Femur (tissue), 1 donor: ENCODE measurements at regions not wholly inside any gene's neighbourhood (a gene's known extent, or its start where the extent isn't known, plus 50 kb on each side); places are given as distances from the start of the nearest gene placed in this dataset.
"Not testable (repeated sequence)": the region's sequence is repeated elsewhere in the genome, so short reads cannot be mapped to it uniquely, and the experiment has no call there.

Experiments used
- DNase-seq: peaks from one replicate; pipeline ENCODE4 v3.0.0-alpha.2; 2017

DNA sequence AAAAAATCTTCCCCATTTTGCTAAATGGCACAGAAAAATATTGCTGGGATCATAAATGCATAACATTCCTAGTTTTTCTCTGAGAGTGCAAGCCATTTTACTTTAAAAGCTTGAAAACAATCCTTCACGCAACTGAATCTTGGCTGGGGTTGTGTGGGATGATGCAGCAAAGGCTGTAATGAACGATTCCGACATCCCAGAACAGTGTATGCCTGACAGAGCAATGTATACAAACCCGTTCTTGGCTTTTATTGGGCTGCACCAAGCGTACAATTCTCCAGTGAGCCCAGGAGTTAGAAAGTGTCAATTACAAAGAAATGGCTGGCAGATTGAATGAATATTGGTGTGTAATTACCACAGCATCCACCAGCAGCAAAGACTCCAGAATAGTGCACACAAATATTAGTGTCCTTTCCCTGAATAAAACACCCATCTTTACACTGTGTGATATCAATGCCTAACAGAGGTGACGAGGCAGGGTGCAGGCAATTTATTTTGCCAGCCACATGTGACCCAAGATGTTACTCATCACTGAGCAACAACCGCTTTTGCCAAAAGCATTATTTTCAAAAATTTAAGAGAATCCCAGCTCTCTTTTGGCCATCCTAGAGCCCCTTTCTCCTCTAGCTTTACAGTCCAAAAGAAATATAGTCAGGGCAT is 578.6 kb upstream of the CHAC2 start:
- no peak for DNase-seq

DNA sequence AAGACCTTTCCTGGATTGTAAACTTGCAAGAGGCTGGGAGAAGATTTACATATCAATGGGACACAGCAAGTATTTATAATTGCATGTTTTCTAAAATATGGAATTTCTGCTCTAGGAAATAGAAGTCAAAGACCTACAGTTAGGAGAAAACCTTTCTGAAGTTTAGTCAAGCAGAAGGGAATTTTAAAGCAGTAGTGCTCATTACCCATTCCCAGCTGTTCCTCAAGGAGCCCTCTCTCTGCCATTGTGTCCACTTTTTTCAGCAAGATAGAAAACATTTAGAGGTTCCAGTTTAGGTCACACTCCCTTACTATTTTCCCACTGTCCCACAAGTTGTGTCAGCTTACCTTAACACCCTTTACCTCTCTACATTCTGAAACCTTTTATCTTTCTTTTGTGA is 584.0 kb upstream of the CHAC2 start:
- DNase-seq = no peak

DNA sequence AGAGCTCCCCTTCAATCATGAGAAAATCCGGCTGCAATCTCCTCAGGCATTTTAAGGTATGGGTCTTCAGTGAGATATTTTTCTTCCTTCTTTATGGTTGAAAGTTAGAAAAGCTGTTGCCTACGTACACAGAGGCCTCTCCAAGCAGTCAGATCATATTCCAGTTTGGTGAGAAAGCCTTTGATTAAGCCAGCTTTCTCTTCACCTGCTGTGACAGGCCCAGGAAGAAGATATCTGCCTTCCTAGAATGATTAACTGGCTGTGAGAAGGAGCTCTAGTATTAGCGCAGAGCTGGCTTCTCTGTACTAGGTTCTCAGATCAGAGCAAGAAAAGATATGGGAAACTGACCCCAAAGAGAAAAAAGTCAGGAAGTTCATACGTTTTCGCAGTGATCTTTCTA is 585.0 kb upstream of the CHAC2 start:
- no peak for DNase-seq

DNA sequence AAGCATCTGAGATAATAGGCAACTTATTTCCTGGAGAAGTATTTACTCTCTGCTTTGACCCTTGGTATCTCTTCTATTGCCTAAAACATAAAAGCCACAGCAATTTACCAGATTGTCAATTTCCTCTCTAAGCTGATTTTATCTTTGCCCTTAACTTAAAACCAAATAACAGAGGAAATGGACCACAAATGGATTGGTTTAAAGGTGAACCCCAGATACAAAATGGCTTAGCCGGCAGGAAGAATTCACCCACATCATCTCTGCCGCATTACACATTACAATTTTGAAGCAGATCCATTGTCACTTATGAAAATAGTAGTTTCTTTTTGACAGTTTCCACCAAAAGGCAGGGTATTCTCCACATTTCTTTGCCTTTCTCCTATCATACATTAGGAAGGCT is 585.8 kb upstream of the CHAC2 start:
- no peak for DNase-seq

DNA sequence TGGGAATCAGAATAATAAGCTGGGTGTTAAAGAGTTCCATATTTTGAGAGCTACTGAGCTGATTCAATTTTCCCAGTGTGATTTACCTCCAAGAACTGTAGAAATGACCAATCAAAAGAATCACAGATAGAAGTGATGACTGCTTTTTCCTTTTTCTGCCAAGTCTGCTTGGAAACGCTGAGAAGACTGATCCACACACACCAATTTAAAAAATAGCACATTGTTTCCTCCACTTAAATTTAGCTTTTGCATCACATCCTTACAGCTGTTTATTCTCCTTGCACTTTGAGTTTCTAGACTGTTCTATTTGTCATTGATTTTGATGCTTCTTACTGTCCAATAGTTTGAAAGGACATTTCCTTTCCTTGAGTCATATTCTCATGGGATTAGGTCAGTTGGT is 590.3 kb upstream of the CHAC2 start:
- DNase-seq = no peak

DNA sequence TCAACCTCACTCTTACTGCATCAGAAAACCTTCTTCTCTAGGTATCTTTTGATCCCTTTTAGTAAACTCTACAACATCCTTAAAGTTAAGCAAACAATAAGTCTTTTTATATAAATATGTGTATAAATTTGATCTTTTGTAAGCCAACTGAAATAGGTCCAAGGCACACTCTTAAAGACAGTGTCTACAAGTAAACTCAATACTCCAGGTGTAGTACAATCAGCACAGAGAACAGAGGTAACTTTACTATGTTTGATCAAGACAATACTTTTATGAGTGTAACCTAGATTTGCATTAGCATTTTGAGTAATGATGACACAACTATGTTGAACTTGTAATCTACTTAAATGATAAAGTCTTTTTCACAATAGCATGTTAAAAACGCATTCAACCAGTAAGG is 593.1 kb upstream of the CHAC2 start:
- DNase-seq = no peak

DNA sequence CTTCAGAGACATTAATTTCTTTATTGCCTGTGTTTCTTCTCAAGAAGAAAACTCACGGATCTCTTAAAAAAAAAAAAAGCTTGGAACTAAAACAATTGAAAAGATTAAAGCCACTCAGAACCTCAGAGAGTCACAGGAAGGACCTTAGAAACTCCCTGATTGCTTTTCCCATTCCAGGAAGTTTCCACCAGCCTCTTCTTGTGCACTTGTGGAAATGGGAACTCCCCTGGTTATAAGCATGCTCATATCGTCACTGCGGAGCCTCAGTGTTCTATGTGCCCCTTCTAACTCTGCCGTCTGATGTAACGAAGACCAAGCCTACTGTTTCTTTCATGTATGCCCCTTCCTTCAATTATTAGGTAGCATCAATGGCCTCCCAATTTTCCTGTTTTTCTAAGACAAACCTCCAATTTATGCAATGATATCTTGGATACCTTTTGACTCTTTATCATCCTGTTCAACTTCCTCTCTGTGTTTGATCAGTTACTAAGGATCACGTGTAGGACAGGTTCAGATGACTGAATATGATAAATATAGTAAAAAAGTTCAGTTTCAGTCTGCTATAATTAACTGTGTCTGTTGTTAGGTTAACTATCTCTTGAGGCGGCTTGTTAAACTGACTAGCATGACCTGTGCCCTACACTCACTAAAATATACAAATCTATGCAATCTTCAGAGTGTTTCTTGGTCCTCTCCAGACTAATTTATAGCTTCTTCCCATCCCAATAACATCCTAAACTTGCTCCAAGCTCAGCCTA is 593.7 kb upstream of the CHAC2 start:
- no peak for DNase-seq

DNA sequence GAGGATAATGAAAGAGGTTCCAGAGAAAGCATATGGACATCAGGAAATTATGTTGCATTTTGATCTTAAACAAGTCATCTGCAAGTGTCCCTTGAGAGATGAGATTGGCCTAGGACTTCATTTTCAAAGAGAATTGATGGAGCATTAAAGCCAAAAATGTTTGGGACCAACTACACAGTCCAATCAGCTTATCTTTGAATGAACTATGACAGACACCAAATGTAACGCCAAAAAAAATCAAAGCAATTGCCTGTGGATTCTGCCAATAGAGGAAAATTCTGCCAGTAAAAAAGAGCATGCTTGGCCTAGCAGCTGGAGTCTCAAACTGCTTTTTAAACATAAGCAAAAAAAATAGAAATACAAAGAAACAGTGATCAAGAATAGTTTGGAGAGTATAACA is 594.5 kb upstream of the CHAC2 start:
- no peak for DNase-seq

DNA sequence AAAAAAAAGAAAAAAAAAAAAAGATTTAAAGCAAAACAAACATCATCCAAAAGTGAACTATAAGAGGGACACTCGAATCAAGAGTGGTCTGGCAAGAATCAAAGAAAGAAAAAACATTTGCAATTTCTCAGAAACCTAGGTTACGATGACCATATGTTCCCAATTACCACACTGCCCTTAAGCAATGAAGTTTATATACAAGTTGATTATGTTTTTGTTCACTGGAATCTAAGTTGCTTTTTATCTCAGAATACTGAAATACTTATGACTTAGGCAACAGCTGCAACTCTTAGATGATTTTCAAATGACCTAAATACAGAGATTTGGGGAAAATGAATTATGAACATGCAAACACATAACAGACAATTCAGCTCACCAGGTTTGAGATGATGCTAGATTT is 597.1 kb upstream of the CHAC2 start:
- no peak for DNase-seq

DNA sequence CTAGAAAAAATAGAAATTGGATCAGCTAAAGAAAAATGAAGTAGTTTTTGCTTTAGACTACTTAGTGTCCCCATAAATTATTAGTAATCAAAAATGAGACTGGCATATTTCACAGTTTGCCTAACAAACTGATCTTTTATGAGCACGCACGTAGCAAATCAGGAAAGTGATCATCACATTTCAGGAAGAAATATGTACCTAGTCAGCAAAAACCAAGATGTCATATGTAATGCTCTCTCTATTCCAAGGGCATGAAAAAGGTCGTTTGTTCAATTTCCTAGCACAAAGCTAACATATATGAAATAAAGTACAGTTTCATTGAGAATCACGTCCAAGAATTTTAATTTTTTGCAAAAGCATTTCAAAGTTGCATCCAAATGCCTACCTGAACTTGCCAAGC is 600.4 kb upstream of the CHAC2 start:
- DNase-seq = no peak

DNA sequence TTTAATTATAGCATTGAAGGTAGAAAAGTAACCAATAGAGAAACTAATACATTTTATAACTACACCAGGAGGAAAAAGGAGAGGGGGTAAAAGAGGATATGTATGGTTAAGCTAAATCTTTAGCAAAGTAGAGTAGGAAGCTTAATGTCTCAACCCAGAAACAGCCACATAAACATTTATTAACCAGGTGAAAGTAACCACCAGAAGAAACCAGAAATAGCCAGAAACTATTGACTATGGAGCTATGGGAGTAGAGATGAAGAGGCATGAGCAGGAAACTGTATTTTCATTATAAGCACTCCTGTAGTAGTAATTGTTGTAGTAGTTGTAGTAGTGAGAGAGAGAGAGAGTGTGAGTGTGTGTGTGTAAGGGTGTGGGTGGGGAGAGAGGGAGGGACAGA is 617.5 kb upstream of the CHAC2 start:
- no peak for DNase-seq

DNA sequence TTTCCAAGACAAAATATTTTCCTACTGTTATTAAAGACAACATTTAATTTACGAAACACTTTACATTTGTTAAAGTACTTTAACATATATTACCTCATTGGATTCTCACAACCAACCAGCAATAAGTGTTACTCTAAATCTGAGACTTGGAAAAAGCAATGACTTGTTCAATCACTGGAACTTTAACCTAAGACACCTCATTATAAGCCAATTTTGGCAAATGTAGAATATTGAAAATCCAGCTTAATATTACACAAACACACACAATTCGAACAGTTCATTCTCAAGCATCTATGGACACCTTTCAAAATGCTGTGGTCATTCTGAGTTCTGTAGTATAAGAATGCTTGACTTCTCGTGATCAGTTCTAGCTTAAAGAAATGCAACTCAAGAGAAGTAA is 619.4 kb upstream of the CHAC2 start:
- DNase-seq = no peak

DNA sequence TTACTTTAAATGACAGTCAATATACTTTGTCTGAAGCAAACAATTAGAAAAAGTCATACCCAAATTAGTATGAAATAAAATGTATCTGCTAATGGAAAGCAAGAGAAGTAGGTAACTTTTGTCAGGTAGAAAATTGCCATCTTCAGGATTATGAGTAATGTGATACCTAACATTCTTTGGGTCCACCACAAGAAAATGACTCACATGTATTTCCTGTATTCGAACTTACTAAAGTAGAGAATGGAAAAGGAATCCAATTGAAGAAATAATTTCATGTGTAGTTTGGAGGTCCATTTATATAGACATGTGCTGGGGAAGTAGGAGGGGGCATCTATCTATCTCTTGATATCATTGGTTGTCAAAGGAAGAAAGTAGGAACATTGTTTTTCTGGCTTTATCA is 636.2 kb upstream of the CHAC2 start:
- DNase-seq = no peak

DNA sequence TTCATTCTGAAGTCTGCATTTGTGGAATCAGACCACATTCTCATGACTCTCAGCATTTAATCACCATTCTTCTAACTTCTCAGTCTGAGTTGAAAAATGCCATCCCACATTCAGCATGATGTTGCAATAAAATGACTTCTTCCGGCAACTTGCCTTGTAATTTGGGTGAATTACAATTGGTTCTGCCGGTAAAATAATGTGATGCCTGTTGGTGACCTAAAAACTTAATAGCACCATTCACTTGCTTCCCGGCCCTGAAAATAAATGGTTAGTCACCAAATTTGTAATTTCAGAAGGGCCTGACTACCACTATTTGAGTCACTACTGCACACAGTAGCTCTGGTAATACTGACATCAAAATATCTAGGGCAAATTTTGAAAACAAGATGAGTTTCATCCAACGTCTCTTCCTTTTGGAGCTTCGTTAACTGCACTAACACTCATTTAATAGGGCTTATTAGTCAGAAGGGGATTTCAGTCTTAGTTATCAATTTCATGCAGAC is 637.1 kb upstream of the CHAC2 start:
- no peak for DNase-seq

DNA sequence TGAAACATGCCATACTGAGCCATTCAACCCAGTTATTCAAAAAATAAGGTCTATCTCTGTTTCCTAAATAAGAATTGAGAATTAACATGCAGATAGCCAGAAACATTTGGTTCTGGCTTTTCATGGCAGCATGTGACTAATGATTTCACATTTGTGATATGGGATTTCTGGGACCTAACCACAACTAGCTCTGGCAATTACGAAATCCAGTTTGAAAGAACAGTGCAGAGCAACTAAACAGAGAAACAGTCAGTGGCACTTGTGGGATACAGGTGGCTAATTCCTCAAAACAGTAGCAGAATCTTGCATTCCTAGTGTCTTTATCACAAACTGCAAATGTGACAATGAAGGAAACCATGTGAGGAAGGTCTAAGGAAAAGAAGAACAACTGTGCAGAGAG is 637.8 kb upstream of the CHAC2 start:
- DNase-seq = no peak

DNA sequence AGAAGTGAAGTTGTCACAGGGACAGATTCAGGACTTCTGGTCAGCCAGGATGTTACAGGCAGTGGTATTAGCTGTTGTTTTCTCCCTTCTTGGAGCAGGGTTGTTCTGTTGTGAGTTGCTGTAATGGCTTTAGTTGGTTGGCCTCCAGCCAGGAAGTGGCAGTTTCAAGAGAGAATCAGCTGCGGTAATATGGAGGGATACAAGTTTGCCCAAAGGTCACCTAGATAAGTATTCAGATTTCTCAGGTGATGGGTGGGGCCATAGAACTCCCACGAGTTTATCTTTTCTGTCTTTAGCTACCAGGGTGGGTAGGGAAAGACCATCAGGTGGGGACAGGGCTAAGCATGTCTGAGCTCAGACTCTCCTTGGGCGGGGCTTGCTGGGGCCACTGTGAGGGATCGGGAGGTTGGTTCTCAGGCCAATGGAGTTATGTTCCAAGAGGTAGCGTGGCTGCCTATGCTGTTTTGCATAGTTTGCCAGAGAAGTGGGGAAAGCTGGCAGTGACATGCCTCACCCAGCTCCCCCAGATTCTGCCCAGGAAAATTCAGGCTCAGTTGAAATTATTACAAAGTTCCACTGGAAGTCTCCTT is 640.4 kb upstream of the CHAC2 start:
- DNase-seq = no peak

DNA sequence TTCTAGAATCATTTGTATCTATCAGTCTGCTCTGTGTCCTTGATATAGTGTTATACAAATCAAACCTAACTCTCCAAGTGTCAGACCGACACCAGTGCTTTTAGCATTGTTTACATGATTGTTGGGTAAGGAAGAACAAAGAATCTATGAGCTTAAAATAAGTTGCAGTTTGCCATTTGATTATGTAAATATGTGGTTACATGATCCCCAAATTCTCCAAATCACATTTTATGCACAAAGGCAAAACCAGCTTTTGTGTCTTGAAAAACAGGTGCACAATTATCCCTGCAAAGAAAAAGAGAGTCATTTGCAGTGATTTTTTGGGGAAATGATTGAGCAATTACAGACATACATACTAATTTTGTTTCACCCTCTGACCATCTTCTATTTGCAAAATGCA is 652.6 kb upstream of the CHAC2 start:
- DNase-seq = no peak

DNA sequence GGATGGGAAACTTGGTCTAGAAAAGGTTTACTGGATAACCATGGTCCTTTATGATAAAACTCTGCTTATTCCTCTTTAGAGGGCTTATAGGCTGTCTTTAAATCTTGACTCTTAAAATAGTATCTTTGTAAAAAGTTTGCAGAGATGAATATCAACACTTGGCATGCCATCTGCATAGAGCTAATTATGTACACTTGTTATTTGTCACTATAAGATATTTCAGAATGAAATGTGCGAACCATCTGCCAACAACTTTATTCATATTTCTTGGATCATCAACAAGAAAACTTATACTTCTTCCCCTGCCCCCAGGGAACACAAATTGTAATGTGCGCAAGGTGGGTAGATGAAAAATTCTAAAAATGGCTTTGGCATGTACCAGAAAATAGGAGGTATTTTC is 653.0 kb upstream of the CHAC2 start:
- DNase-seq = no peak

DNA sequence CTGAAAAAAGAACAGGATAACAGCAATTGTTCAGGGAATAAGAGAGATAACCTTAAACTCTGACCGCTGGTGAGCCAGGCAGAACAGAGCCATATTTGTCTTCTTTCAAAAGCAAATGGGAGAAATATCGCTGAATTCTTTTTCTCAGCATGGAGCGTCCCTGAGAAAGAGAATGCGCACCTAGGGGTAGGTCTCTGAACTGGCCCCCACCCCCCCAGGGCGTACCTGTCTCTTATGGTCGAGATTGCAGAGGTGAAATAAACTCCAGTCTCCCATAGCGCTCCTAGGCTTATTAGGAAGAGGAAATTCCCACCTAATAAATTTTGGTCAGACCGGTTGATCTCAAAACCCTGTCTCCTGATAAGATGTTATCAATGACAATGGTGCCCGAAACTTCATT is 655.2 kb upstream of the CHAC2 start:
- not testable (repeated sequence) for DNase-seq

DNA sequence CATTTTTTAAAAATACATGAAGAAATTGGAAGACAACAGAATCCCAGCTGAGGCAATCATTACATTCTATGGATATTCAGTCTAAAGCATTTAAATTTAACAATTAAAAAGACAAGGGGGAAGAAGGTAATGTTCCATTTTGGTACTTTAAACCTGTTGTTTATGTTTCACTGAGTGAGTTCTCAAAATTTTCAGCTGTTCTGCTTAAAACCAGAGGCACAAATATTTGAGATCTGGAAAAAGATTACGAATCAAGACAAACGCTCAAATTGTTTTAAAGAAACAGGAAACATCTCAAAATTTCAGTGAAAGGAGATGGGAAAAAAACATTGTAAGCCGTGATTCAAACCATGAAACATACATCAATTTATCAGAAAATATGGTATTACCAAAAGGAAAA is 656.2 kb upstream of the CHAC2 start:
- no peak for DNase-seq

DNA sequence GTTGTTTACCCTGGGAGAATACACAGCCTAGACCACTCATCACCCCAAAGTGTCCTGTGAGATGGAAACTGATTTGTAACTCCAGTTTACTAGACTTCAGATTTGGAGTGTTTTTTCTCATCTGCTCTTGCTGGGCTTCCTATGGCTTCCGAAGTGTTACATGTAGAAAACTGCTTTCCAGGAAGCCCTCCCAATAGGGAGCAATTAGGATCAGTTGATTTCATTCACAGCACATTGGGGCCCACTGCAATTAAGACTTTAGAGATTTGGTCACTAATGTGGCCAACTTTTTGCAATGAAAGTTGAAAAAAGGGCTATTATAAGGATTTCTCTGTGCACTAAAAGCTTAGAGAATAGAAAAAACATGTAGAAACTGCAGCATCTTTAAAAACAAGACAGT is 656.6 kb upstream of the CHAC2 start:
- no peak for DNase-seq

DNA sequence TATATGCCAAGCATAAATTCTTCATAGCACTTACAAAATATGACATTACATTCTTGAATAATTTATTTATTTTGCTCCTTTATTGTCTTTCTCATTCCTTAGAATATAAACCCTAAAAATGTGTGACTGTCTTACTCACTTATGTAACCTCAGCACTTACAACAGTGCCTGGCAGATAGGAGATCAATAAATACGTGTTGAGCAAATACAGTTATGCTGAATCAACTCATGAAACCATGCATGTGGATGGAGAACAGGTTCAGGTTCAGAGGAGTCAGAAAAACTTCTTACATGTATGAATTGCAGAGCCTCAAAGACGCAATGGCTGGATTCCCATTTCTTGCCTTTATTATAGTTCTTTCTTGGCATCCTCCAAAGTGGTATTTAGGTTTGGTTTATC is 659.4 kb upstream of the CHAC2 start:
- DNase-seq = no peak

DNA sequence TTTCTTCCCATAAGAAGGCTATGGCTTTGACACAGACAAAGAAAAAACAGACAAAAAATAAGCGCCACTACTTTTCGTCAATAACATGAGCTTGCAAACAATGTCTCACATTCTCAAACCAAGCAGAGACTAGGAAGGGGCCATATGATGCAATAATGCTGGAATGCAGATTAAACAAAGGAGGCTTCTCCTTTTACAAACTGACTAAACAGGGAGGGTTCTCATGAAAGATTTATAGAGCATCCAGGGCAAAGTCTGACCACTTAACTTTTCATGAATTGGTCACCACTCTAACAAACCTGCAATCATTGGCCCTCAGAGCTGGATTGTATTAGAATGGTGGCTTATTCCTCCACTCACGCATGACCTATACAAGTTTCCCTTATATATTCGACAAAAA is 663.3 kb upstream of the CHAC2 start:
- DNase-seq = no peak

DNA sequence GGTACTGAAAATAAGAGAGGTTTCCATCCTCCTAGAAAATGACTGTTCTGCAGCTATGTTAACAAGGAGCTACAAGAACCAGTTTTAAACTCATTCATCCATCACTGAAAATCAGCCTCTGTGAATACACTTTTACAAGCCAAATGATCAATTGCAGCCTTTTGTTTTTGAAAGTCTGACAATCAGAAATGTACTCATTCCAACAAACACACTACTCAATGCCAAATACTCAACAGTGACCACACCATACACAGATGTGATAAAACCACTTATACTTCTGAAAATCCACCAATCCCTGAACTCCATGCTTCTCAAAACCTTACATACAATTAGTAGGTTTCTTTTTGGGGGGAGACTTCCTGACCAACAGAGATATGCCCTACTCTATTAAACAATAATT is 663.9 kb upstream of the CHAC2 start:
- DNase-seq = no peak

DNA sequence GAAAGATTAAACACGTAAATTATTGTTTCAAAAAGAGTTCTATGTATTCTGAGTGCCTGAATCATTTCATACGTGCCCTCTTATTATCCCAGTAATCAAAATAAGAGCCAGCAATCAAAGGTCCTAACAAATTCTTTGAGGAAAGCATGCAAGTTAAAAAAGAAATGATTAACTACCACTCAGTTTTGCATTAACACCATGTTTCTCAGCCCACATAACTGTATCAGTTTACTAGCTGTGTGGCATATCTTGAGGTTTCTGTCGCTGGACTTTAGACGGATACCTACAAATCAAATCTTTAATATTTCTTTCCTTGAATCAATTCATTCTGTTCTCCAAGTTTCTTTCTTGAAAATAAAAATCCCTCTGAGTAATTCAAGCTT is 668.9 kb upstream of the CHAC2 start:
- no peak for DNase-seq
